NCI-H510A (cell line): ENCODE measurements at regions not wholly inside any gene's neighbourhood (a gene's known extent, or its start where the extent isn't known, plus 50 kb on each side); places are given as distances from the start of the nearest gene placed in this dataset.
"Not testable (repeated sequence)": the region's sequence is repeated elsewhere in the genome, so short reads cannot be mapped to it uniquely, and the experiment has no call there.

Experiments used
- DNase-seq: peaks from one replicate; lab custom pipeline; 2025; lab: John Stamatoyannopoulos, UW

GRCh38 chr5:158439204-158439603, 580.3 kb upstream of the CLINT1 start:
- DNase-seq: not testable (repeated sequence)

- no peak for DNase-seq
These were observed 577.5 kb upstream of the CLINT1 start for GRCh38 chr5:158436271-158437065.

- no peak for DNase-seq
These were observed 576.2 kb upstream of the CLINT1 start for GRCh38 chr5:158435161-158435616.

GRCh38 chr5:158434749-158435148, 575.8 kb upstream of the CLINT1 start:
- DNase-seq: no peak

- no peak for DNase-seq
These were observed 574.7 kb upstream of the CLINT1 start for GRCh38 chr5:158433634-158434033.

DNA sequence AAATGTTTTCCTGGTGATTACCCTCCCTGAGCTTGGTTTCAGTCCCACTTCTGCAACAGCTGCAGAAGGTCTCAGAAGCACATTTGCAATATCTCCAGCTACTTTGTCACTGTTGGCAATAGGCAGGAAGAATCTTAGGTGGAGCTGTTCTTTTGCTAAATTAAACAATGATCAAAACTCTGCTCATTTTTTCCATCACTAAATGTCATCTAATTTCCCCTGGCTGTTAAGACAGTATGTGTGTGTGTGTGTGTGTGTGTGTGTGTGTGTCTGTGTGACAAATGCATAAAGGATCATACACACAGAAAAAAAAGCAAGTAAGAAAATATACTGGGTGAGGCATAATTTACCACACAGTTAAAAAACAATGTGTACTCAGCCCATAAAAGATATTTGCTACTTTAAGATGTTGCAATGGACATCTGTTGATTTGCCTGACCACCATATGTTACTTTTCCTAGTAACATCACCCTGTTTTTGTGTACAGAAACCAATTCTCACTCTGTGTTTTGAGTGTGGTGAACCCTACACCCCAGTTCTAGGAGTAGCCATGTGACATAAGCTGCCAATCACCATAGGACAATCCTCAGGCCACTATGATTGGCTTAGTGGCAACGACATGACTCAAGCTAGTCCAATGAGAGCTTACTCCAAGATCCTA, 572.6 kb upstream of the CLINT1 start:
- DNase-seq: no peak

GRCh38 chr5:158430798-158431167, 571.8 kb upstream of the CLINT1 start:
- no peak for DNase-seq

GRCh38 chr5:158430166-158430797, 571.3 kb upstream of the CLINT1 start:
- DNase-seq: no peak

DNA sequence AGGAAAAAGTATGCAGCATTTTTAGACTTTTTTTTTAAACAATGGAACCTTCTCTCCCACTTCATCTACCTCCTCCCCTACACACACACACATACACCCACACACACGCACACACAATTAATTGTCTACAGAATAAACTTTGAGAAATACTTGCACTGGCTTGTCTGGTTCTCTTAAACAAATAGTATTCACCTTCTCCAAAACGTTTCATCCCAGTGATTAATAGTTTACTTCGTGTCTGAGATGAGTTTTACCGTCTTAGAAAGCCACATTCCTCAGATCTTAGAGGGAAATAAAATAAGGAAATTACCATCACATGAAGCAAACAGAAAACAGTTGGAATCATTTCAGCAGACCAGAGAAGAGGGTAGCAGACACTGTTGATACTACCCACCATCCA, 570.6 kb upstream of the CLINT1 start:
- DNase-seq: no peak

- DNase-seq: no peak
These were observed 564.8 kb upstream of the CLINT1 start for GRCh38 chr5:158423623-158424200.

- no peak for DNase-seq
These were observed 563.9 kb upstream of the CLINT1 start for GRCh38 chr5:158422653-158423515.

DNA sequence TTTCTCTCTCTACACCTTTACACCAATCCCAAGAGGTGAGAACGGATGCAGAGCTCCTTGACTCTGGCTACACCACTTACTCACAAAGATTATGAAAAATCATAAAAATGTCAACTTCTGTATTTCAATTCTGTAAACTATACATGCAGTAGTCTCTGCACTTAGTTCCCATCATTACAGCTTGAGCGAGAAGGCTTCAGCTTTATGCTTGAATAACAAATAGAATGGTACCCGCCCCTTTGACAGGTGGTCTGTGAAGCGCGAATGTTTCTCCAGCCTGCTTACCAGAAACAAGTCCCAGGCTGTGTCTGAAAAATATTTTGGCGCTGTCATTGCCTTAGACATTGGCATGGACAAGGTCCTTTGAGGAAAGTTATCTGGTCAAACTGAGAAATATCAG, 562.4 kb upstream of the CLINT1 start:
- no peak for DNase-seq

GRCh38 chr5:158419186-158419585, 560.2 kb upstream of the CLINT1 start:
- DNase-seq: no peak

DNA sequence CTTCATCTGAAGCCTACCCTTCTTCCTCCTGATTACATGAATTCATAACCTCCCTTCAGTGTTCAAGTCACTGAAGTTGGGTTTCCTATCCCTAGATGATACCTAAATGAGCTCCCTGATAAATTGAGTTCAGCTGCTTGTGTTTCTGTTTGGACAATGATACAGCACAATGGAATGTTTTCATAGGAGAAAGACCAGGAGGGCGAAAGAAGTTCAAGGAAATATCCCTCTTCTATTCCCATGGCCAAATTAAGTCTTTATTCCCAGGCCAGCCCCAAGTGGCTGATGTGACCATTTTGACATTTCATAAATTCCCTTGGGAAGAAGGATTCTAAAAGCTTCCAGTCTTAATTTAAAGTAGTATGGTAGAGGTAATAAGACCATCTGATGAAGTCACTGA, 555.8 kb upstream of the CLINT1 start:
- DNase-seq: no peak

DNA sequence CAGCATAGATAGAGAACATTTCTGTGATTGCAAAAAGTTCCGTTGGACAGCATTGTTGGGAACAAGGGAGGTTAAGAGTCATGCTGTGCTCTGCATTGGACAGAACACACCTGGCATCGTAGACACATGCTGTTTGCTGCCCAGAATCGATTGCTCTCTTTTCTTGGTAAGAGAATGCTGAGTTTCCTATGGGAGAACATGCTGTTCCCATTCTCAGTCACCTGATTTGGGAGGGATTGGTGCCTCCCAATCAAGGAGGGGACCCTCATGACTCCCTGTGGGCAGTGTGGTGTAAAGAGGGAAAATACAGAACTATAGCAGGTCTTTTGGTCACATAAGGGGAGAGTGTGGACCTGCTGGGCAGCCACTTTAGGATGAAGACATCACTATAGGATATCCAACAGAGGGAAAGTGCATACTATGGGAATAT, 555.4 kb upstream of the CLINT1 start:
- DNase-seq: no peak

DNA sequence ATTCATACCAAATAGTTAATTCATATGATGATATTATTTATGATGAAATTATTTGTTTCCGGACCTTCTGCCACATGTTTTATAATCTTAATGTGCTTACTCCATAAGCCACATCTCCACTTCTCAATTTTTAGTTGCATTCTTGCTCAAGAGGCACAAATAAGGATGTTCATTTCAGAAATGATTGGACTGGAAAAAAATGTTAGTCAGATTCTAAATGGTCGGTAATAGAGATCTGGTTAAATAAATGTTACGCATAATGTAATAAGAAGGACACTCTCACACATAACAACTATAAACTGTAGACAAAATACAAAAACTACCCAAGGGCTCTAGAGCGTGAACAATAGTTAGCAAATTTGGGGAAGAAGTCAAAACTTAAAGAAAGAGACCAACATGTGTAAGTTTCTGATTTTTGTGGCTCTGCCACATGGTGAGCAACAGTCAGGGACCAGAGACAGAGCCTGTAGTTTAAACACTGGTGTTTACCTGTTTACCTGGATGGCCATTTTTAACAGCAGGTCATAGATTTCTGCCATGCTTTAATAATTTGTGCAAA, 554.3 kb upstream of the CLINT1 start:
- no peak for DNase-seq

GRCh38 chr5:158410976-158411375, 552.0 kb upstream of the CLINT1 start:
- no peak for DNase-seq

GRCh38 chr5:158409507-158409906, 550.6 kb upstream of the CLINT1 start:
- DNase-seq: no peak

DNA sequence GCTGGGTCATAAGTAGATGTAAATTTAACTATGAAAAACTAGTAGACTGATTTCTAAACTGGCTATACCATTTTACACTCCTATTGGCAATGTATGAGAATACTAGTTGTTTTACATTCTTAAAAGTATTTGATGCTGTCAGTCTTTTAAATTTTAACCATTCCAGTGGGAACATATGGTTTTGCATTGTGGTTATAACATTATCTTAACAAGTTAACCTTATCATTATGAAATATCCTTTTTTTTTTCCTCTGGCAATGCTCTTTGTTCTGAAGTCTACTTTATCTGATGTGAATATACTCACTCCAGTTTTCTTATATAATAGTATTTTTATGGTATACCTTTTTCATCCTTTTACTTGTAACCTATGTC, 548.9 kb upstream of the CLINT1 start:
- DNase-seq: no peak

- no peak for DNase-seq
These were observed 548.2 kb upstream of the CLINT1 start for GRCh38 chr5:158406884-158407823.
